HG03558 (cell line): ENCODE measurements at regions not wholly inside any gene's neighbourhood (a gene's known extent, or its start where the extent isn't known, plus 50 kb on each side); places are given as distances from the start of the nearest gene placed in this dataset.
"Not testable (repeated sequence)": the region's sequence is repeated elsewhere in the genome, so short reads cannot be mapped to it uniquely, and the experiment has no call there.

Source experiments
- ATAC-seq: cut with Tn5 transposase; IDR thresholded peaks from one replicate; pipeline ENCODE4 v1.9.1; 2021; ENCODE audit warnings: moderate number of reproducible peaks; ENCODE audit not compliant: unreplicated experiment; ENCODE audit errors: extremely low read depth

DNA sequence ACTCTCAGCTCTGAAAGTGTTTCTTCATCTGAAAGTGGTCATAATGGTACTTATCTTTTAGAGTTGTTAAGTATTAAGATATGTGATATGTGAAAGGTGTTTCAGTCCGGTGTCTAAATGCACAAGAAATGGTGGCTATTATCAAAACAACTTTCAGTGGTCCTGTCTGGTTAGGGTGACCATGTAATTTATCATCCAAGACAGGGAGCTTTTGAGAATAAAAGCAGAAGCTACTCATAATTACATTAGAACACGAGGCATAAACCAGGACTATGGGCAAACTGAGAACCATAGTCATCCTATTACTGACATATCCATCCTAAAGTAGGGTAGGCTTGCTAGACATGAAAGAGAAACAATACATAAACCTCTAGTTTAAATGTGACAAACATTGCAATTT lies 418.1 kb upstream of the SEMA6A start:
- ATAC-seq, result no peak

DNA sequence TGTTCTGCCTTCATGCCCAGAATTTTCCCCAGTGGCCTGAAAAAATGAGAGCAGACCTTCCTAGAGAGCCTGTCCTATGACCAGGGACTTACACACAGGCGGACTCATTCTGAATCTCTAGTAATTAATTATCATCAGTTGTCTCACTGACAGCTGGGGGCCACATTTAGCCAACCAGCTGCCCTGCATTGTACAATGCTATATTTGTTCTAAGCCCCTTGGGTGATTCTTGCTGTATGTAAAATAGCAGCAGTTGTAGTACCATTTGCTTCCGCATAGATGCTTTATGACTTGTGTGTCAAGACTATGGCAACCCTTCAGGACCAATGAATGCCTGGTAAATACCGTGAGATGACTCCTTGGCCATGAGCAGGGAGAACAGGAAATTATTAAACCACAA lies 415.4 kb upstream of the SEMA6A start:
- no peak for ATAC-seq

DNA sequence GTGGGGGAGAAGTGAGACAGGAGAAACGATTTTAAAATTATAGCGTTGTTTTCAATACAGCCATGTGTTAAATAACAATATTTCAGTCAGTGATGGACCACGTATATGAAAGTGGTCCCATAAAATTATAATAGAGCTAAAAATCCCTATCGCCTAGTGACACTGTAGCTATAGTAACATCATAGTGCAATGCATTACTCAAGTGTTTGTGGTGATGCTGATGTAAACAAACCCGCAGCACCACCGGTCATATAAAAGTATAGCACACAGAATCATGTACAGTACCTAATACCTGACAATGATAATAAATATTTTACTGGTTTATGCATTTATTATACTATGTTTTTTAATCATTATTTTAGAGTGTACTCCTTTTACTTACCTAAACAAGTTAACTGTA lies 407.4 kb upstream of the SEMA6A start:
- ATAC-seq, result no peak

DNA sequence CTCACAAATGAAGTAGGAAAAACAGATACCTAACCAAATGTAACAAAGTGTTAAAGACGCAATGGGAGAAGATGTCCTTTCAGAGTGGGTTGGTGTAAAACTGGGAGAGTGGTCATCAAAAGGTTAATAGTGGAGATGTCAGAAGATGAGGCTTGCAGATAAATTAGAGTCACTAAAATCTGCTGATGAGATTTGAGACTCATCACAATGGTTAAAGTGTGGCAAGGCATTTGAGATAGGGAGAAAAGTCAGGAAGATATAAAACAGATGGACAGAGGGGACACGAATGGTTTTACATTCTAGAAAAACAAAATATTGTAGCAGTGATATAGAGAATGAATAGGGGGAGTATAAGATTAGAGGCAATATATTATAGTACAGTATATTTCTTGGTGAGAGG lies 406.0 kb upstream of the SEMA6A start:
- no peak for ATAC-seq

DNA sequence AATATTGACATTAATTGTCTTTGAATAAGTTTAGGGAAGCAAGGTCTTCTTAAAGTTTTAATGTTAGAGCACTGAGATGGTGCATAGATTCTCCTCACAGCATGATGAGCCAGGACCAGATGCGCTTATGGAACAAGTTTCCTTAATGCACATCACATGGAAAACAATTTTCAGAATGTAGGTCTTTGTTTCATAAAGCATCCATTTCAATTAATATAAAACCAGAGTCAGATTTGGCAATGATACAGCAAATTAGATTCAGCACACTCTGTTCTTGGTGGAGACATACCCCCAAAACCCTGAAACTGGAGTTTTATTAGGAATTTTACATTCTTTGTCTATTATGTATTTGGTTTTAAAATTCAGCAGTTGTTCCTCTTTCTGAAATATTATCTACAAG lies 402.1 kb upstream of the SEMA6A start:
- ATAC-seq, result no peak

DNA sequence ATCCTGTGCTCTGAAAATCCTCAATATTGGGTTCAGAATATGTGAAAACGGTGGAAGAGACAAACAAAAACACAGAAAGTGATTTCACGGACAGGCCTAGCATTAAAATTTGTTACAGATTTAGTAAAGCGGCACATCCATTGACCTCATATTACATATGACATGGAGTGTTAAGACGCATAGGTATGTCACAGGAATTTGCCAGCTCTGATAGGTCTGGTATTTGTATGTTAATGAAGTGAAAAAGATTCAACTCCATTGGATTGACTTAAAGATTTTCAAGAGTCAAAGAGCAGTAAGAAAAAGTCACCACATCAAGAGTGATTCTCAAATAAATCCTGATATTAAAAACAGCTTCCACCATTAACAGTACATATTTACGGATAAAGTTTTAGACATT lies 396.5 kb upstream of the SEMA6A start:
- ATAC-seq, result no peak

DNA sequence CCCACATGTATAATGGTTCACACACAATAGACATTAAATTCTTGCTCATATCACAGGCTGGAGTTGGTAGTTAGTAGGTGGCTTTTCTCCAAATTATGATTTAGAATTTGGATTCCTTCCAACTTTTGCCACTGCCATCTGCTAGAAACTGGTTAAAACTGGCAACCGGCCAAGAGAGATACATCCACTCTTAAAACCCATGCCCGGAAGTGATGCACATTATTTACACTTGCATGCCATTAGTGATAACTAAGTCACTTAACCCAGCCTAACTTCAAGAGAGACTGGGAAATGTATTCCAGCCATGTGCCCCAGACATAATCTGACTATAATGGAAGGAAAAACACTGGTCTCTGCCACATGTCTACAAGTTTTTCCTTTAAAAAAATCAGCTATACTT lies 395.7 kb upstream of the SEMA6A start:
- no peak for ATAC-seq

DNA sequence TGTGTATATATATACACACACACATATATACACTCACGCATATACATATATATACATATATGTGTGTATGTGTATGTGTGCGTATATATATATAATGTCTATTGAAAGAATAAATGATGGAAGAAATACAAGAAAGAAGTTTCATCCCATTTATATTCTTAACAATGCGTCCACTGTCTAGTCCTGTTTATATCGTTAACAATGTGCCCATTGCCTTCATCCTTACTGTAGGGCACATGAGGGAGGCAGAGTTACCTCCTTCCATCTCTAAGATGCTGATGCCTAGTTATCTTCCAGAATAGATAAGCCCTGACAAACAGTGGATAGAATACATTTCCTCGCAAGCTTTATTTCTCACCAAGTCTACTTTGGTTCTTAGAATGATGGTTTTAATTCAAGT lies 389.8 kb upstream of the SEMA6A start:
- ATAC-seq, result no peak

DNA sequence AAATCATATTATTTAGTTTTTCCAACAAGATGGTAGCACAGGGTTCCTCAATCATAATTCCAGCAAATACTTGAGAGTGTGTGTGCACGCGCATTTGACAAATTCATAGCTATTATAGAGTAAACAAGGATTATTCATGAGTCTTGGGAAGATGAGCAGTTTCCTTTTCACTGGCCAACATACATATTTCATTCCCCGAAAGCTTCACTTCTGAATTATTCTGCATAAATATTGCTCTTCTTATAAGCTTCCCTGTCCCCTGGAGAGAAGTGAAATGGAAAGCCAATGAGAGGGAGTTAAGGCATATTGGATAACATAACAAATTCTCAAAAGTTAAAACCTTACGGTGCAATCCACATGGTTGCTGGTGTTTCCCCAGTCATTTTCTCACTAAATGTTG lies 386.4 kb upstream of the SEMA6A start:
- ATAC-seq, result no peak

DNA sequence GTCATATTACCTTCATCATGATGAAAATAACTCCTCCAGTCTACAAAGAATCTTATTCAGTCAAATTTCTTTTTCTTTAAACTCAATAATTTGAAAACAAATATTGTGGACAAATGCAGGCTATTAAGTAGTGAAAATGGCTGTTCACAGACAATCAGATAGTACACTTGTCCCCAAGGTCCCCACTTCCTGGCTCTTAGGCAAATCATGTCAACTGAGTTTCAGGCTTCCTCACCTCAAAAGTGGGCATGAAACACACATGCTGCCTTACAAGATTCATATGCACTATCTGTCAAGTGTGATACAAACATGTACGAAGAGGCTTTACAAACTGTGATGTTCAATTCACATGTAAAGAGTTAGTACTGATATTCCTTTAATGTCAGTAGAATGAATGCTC lies 385.2 kb upstream of the SEMA6A start:
- ATAC-seq, result no peak

DNA sequence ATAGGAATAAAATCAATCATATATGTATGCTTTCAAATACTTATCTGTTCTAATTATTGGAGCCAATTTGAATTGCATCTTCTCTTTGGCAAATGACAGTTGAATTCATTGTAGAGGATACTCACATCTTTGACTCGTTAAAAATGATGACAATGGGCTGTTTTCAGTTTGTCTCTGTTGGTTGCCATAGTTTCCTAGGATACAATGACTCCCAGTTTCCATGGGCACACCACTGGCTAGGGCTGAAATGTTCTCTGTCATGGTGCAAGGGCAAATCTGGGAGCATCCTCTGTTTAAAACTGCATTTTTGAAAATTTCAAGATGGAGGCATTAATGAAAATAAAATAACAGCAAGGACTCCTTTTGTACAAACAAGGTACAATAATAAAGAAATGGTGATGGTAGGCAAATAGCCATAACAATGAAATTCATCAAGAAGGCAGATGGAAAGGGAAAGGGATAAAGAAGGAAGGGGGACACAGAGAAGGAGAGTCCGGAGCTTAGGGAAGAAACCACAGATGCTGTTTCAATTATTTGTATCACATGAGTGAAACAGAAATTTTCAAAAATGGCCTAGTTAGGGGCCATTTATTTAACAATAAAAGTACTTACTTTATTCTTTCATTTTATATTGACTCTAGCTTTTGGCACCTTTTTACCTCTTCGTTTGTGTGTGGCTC lies 378.8 kb upstream of the SEMA6A start:
- ATAC-seq, result no peak

DNA sequence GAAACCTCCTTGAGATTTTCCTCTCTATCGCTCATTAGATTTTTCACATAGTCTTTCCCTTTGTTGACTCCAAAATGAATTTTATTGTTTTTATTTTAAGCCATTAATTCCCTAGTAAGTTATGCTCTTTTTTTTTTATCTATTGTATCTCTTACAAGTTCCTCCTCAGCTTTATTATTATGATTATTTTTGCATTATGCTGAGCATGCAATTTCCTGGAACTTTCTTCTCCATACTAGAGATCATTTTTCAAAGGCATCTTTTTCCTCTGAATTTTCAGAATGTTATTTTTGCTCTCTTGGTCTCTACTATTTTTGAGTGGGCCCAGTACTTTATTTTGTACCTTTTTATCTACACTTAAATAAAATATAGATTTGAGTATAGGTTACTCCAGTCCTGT lies 376.6 kb upstream of the SEMA6A start:
- ATAC-seq, result no peak

DNA sequence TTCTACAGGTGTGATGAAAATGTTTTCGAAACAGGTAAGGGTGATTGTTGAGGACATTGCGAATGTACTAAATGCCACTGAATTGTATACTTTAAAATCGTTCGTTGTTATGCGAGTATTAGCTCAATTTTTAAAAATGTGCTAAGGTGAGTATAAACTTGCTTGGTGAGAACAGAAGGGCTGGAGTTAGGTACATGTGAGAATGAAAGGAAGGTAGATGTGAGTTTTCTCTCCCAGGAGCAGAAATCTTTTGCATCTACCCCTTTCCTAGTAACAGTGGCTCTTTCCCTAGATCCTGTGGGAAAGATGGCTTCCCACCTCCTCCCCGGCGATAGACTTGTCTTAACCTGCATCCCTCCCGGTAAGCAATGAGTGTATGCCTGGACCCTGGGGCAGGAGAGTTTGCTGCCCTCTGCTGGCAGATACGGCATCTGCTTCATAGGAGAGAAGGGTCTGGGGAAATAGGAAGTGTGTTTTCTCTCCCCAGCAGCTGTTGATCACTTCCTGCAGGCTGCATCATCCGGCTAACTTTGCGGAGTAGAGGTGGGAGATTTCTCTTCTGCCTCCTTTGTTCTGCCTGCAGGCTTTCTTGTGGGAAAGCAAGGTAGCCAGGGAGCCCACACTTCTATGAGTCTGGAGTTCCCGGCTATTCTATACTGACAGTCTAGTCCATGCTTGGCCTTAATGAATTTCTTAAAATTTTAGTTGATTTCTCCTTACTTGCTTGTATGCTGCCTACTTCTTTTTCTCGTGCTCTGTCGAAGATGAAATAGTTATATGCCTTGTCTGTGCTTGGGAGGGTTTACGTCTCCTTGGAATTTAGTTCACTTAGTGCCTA lies 373.3 kb upstream of the SEMA6A start:
- ATAC-seq, result peak; percentile 99

DNA sequence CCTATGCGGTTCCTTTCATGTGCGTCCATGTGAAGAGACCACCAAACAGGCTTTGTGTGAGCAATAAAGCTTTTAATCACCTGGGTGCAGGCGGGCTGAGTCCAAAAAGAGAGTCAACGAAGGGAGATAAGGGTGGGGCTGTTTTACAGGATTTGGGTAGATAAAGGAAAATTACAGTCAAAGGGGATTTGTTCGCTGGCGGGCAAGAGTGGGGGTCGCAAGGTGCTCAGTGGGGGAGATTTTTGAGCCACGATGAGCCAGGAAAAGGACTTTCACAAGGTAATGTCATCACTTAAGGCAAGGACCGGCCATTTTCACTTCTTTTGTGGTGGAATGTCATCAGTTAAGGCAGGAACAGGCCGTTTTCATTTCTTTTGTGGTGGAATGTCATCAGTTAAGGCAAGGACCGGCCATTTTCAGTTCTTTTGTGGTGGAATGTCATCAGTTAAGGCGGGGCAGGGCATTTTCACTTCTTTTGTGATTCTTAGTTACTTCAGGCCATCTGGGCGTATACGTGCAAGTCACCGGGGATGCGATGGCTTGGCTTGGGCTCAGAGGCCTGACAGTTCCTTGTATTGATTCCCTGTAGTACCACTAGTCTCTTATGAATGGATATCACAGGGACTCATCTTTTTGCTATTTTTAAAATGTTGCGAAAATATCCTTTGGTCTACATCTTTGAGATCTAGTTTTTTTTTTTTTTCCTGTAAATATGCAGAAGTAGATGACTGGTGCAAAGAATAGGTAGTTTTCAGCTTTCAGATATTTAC lies 371.2 kb upstream of the SEMA6A start:
- not testable (repeated sequence) for ATAC-seq

DNA sequence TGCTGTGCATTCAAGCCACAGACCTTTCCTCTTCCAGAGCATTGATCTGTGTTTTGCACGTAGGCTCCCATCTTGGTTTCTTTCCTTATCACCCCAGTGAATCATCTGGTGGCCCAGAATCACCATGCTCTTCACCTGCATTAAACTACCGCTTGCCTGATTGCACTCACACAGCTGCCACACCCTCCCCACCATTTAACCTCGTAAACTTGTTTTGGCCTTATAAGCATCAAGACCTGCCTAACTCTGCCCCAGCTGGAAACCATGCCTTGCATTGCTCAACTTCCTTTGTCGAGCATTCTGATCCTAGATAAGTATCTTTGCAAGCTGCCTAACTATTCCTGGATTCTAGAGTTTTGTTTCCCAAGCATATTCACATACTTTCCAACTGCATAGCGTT lies 369.6 kb upstream of the SEMA6A start:
- ATAC-seq, result no peak

DNA sequence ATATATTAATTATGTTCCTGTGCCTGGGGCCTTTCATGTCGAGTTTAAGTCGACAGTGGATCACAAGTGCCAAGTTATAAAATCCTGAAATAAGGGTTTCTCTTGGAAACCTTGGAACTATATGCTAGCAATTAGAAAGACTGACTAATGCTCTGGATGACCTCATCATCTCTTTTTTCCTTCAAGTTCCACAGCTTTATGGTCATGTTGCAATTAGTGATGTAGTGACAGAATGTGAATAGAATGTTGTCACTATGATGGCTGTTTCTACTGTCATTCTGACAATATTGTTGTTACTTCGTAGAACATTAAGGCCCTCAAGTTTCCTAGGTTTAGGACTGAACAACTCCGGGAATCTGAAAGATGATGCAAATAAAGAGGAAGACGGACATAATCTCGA lies 368.0 kb upstream of the SEMA6A start:
- ATAC-seq, result no peak

DNA sequence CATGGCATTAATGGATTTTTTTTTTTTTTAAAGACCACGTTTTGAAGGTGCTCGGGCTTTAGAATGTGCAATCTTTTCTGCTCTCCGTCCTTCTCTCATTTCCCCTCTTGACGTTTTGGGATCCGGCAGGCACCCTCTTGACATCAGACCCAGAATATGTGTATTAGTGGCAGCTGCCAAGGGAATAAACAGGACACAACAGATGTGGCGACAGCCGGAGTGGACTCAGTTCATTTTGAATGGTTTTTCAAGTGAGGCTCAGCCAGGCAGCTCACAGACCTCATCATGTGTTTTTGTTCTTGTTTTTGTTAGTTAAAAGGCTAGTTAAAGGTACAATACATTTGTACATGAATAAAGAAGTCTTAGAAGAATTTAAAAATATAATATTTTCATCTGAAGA lies 365.0 kb upstream of the SEMA6A start:
- no peak for ATAC-seq

DNA sequence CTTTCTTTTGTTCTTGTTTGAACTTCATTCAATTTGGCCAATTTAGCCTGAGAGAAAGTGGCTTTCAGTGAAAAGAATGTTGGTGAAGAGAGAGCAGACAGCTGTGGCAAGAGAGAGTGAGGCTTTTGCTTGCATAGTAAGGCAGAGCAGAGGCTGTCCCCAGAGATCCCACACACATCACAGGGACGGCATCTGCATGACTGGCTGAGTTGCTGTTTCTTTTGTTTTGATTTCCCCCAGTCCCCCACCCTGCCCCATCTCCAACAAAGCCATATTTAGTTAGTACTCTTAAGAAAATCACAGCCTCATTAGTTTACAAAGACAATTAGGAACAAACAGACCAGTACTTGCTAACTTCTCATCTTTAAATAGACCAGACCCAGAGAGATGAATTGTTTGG lies 363.9 kb upstream of the SEMA6A start:
- no peak for ATAC-seq

DNA sequence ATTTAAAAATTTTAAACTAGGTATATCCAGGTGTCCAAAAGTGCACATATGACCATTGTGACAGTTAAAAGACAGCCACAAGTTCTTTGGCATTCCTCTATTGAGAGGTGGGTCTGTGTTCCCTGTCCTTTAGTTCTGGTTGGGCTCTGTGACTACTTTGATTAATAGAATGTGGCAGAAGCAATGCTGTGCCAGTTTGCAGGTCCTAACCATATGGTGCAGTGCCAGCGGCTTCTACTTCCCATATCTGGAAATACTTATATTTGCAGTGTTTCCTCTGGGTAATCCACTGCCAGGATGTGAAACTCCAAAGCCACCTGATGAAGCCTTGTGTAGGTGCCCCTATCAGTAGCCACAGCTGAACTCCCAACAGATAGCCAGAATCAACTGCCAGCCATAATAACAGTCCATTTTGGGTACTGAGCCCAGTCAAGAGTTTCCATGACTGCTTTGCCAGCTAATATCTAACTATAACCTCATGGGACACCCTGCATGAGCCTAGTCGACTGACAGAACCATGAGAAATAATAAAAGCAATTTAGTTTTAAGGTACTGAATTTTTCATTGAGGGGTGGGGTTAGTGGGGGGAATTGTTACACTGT lies 361.0 kb upstream of the SEMA6A start:
- no peak for ATAC-seq

DNA sequence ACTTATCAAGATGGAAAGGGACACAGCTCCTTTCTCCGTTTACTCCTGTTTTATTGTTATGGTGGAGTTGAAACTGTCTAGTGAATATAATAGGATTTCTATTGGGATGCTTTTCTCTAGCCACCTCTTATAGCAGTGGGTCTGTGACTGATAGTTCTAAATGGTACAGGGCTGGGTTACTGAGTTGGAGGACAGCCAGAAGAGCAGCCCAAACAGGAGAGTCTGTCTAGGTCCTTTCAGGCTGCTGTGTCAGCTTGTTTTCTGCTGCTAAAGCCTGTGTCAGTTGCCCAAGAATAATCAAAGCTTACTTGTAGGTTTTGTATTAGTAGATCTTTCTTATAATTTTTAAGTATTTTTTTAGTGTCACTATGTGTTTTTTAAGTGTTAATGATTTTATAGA lies 356.0 kb upstream of the SEMA6A start:
- ATAC-seq, result no peak

DNA sequence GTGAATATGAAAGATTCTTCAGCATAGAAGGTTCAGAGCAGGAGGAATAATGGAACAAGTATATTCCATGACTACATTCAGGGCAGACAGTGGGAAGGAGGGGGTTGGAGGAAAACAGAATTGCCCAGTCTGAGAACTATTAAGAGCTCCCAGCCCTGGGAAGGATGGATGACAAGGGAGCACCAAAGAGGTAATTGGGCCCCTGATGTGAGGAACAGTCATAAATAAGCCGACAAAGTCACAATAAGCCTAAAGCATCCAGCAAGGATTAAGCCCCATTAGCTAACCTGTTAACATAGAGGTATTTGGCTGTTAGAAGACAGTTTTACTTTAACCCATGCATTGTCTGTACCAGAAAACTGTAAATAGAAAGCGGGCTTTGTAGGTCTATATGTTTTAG lies 348.7 kb upstream of the SEMA6A start:
- ATAC-seq, result no peak
